ENCODE measurements at regions not wholly inside any gene's neighbourhood (a gene's known extent, or its start where the extent isn't known, plus 50 kb on each side); places are given as distances from the start of the nearest gene placed in this dataset.

- no peak for TF ChIP-seq TSHZ2 (CRISPR knock-in tag; IDR thresholded peaks at IDR 0.05)
- TF ChIP-seq CSDC2 (CRISPR knock-in tag; IDR thresholded peaks at IDR 0.05), result no peak
- no peak for TF ChIP-seq ZFP3 (CRISPR knock-in tag; IDR thresholded peaks at IDR 0.05)
- TF ChIP-seq TOX (CRISPR knock-in tag; IDR thresholded peaks at IDR 0.05; ENCODE audit: borderline replicate concordance), result no peak
- no peak for TF ChIP-seq RARB (CRISPR knock-in tag; IDR thresholded peaks at IDR 0.05)
Observed at GRCh38 chr1:244173240-244173639, 122.2 kb downstream of the ZBTB18 start (continued).

GRCh38 chr1:244173769-244174168 lies 122.7 kb downstream of the ZBTB18 start:
- TF ChIP-seq ZFP30 (CRISPR knock-in tag; IDR thresholded peaks at IDR 0.05) (no peak), ZC3H10 (CRISPR knock-in tag; IDR thresholded peaks at IDR 0.05) (peak; percentile 85), RARB (CRISPR knock-in tag; IDR thresholded peaks at IDR 0.05) (no peak), ZFP3 (CRISPR knock-in tag; IDR thresholded peaks at IDR 0.05) (peak; percentile 39; the same call in 1 of the 2 replicates), PATZ1 (CRISPR knock-in tag; IDR thresholded peaks at IDR 0.05; ENCODE audit: borderline replicate concordance) (no peak), SNAI2 (CRISPR knock-in tag; IDR thresholded peaks at IDR 0.05) (no peak), GLIS3 (CRISPR knock-in tag; IDR thresholded peaks at IDR 0.05) (peak; percentile 86), ISL1 (CRISPR knock-in tag; IDR thresholded peaks at IDR 0.05) (peak; percentile 94), ZNF8 (CRISPR knock-in tag; IDR thresholded peaks at IDR 0.05) (no peak), TOX (CRISPR knock-in tag; IDR thresholded peaks at IDR 0.05; ENCODE audit: borderline replicate concordance) (peak; percentile 93; the same call in 1 of the 2 replicates), OSR1 (CRISPR knock-in tag; IDR thresholded peaks at IDR 0.05) (no peak), CSRNP3 (CRISPR knock-in tag; IDR thresholded peaks at IDR 0.05) (no peak)
- peak; percentile 71 for ATAC-seq

- no peak for ATAC-seq
- TF ChIP-seq PPARA (CRISPR knock-in tag; IDR thresholded peaks at IDR 0.05; ENCODE audit: borderline replicate concordance) (no peak), ZNF8 (CRISPR knock-in tag; IDR thresholded peaks at IDR 0.05) (no peak), ESRRG (CRISPR knock-in tag; IDR thresholded peaks at IDR 0.05) (no peak), PATZ1 (CRISPR knock-in tag; IDR thresholded peaks at IDR 0.05; ENCODE audit: borderline replicate concordance) (no peak), GLIS3 (CRISPR knock-in tag; IDR thresholded peaks at IDR 0.05) (no peak), ZC3H10 (CRISPR knock-in tag; IDR thresholded peaks at IDR 0.05) (no peak), TSHZ2 (CRISPR knock-in tag; IDR thresholded peaks at IDR 0.05) (no peak), BACH2 (CRISPR knock-in tag; IDR thresholded peaks at IDR 0.05; ENCODE audit: borderline replicate concordance) (no peak), ISL1 (CRISPR knock-in tag; IDR thresholded peaks at IDR 0.05) (no peak), ARNTL (CRISPR knock-in tag; IDR thresholded peaks at IDR 0.05; ENCODE audit: borderline replicate concordance, low read depth) (no peak), ZFP3 (CRISPR knock-in tag; IDR thresholded peaks at IDR 0.05) (no peak), RARB (CRISPR knock-in tag; IDR thresholded peaks at IDR 0.05) (no peak), TOX (CRISPR knock-in tag; IDR thresholded peaks at IDR 0.05; ENCODE audit: borderline replicate concordance) (no peak), CREB5 (CRISPR knock-in tag; IDR thresholded peaks at IDR 0.05; ENCODE audit: low read depth) (no peak), OSR1 (CRISPR knock-in tag; IDR thresholded peaks at IDR 0.05) (no peak), ZNF70 (CRISPR knock-in tag; IDR thresholded peaks at IDR 0.05) (no peak), POU6F1 (CRISPR knock-in tag; IDR thresholded peaks at IDR 0.05; ENCODE audit: borderline replicate concordance, low read depth) (no peak), SNAI2 (CRISPR knock-in tag; IDR thresholded peaks at IDR 0.05) (no peak)
Observed at GRCh38 chr1:244174922-244175521, 123.9 kb downstream of the ZBTB18 start.

Data from SK-N-SH treated with all-trans-retinoic acid at 6 μM for 48 hours (cell line).